Activated B cell treated with CpG ODN at 0.5 μM for 24 hours (primary cell): ENCODE measurements at regions not wholly inside any gene's neighbourhood (a gene's known extent, or its start where the extent isn't known, plus 50 kb on each side); places are given as distances from the start of the nearest gene placed in this dataset.

Experiments used
- ATAC-seq: fragments of 200-7000 bp; cut with Tn5 transposase; one replicate; pipeline ENCODE4 v1.10.0; 2021; ENCODE audit warnings: low read depth, mild to moderate bottlenecking, moderate library complexity
- CTCF ChIA-PET: fragments of 350-600 bp; sonication (Branson Sonifier 250); formaldehyde crosslinking; loops from one replicate; lab custom pipeline; 2021; ENCODE audit warnings: antibody characterized with exemption; lab: Charles Lee
- POLR2A ChIA-PET: fragments of 350-600 bp; sonication (Branson Sonifier 250); formaldehyde crosslinking; loops from one replicate; lab custom pipeline; 2021; ENCODE audit warnings: antibody characterized with exemption; lab: Charles Lee
- DNase-seq: peaks from one replicate; pipeline ENCODE4 v3.0.0; 2022
- H3K27ac Mint-ChIP-seq: one replicate; pipeline ENCODE4 v1.8.0; 2020; ENCODE audit warnings: mixed read lengths
- H3K27me3 Mint-ChIP-seq: one replicate; pipeline ENCODE4 v1.8.0; 2021; ENCODE audit warnings: mixed read lengths
- H3K36me3 Mint-ChIP-seq: one replicate; pipeline ENCODE4 v1.8.0; 2021; ENCODE audit warnings: low read depth, mixed read lengths
- H3K4me1 Mint-ChIP-seq: one replicate; pipeline ENCODE4 v1.8.0; 2021; ENCODE audit warnings: mixed read lengths
- H3K4me3 Mint-ChIP-seq: one replicate; pipeline ENCODE4 v1.8.0; 2020; ENCODE audit warnings: mild to moderate bottlenecking, mixed read lengths
- H3K9me3 Mint-ChIP-seq: one replicate; pipeline ENCODE4 v1.8.0; 2020; ENCODE audit warnings: mixed read lengths
- CTCF ChIP-seq: fragments of 200-600 bp; IDR thresholded peaks from one replicate; pipeline ENCODE4 v1.8.0; 2022; ENCODE audit warnings: antibody characterized with exemption, mild to moderate bottlenecking
- intact Hi-C: fragments of 100-400 bp; cut with micrococcal nuclease; formaldehyde crosslinking; loops from one replicate; pipeline ENCODE4 v1.15.1; 2024

GRCh38 chr2:20513946-20514345 lies 67.1 kb downstream of the RHOB start:
- no peaks in the 10 kb centered on the region for H3K36me3 Mint-ChIP-seq
- no peaks in the 10 kb centered on the region for H3K9me3 Mint-ChIP-seq
- CTCF ChIA-PET: no interaction called here
- peaks cover 2% of the 10 kb centered on the region for H3K27me3 Mint-ChIP-seq
- no peak for DNase-seq
- no peak for TF ChIP-seq CTCF
- no peak for ATAC-seq
- H3K4me1 Mint-ChIP-seq: no peaks in the 10 kb centered on the region
- H3K27ac Mint-ChIP-seq: no peak overlapping the region
- H3K4me3 Mint-ChIP-seq: no peak overlapping the region
- intact Hi-C loops: no loop called here
- POLR2A ChIA-PET: no interaction called here

- H3K36me3 Mint-ChIP-seq: no peaks in the 10 kb centered on the region
- ATAC-seq: no peak
- H3K4me3 Mint-ChIP-seq: no peak overlapping the region
- no peak overlapping the region for H3K27ac Mint-ChIP-seq
- CTCF ChIA-PET: no interaction called here
- no peak for DNase-seq
- H3K27me3 Mint-ChIP-seq: peaks cover 2% of the 10 kb centered on the region
- intact Hi-C loops: no loop called here
- no peaks in the 10 kb centered on the region for H3K9me3 Mint-ChIP-seq
- POLR2A ChIA-PET: no interaction called here
- H3K4me1 Mint-ChIP-seq: no peaks in the 10 kb centered on the region
- TF ChIP-seq CTCF: no peak
Measured at GRCh38 chr2:20514596-20515269, 67.9 kb downstream of the RHOB start.

GRCh38 chr2:20515290-20516220 lies 68.7 kb downstream of the RHOB start:
- Mint-ChIP-seq H3K27me3 (peaks cover 2% of the 10 kb centered on the region), H3K4me1 (no peaks in the 10 kb centered on the region), H3K4me3 (no peak overlapping the region), H3K27ac (no peak overlapping the region), H3K9me3 (no peaks in the 10 kb centered on the region), H3K36me3 (no peaks in the 10 kb centered on the region)
- intact Hi-C loops: no loop called here
- ChIA-PET POLR2A (no interaction called here), CTCF (no interaction called here)
- TF ChIP-seq CTCF: no peak
- no peak for ATAC-seq
- DNase-seq: no peak

- POLR2A ChIA-PET: no interaction called here
- TF ChIP-seq CTCF: no peak
- H3K27ac Mint-ChIP-seq: no peak overlapping the region
- H3K9me3 Mint-ChIP-seq: no peaks in the 10 kb centered on the region
- H3K36me3 Mint-ChIP-seq: no peaks in the 10 kb centered on the region
- H3K4me1 Mint-ChIP-seq: no peaks in the 10 kb centered on the region
- H3K4me3 Mint-ChIP-seq: no peak overlapping the region
- intact Hi-C loops: no loop called here
- peaks cover 2% of the 10 kb centered on the region for H3K27me3 Mint-ChIP-seq
- DNase-seq (no peak), ATAC-seq (no peak)
- CTCF ChIA-PET: no interaction called here
Measured at GRCh38 chr2:20516291-20516645, 69.4 kb downstream of the RHOB start.

GRCh38 chr2:20516646-20517341 lies 69.9 kb downstream of the RHOB start:
- no peaks in the 10 kb centered on the region for H3K4me1 Mint-ChIP-seq
- no peaks in the 10 kb centered on the region for H3K9me3 Mint-ChIP-seq
- H3K4me3 Mint-ChIP-seq: no peak overlapping the region
- TF ChIP-seq CTCF: no peak
- intact Hi-C loops: no loop called here
- ATAC-seq (no peak), DNase-seq (no peak)
- CTCF ChIA-PET: no interaction called here
- no peaks in the 10 kb centered on the region for H3K36me3 Mint-ChIP-seq
- POLR2A ChIA-PET: no interaction called here
- no peak overlapping the region for H3K27ac Mint-ChIP-seq
- H3K27me3 Mint-ChIP-seq: peaks cover 2% of the 10 kb centered on the region
